GM12878 (cell line): ENCODE measurements at regions not wholly inside any gene's neighbourhood (a gene's known extent, or its start where the extent isn't known, plus 50 kb on each side); places are given as distances from the start of the nearest gene placed in this dataset.

Experiments
- ATAC-seq: fragments of 200-7000 bp; cut with Tn5 transposase; 3 replicates; pipeline ENCODE4 v1.9.1; 2020; ENCODE audit warnings: mild to moderate bottlenecking, moderate library complexity
- BruUV-seq: library from RNA; stranded (reverse); fragments of 400-500 nt; replicated peaks from 2 replicates; lab custom pipeline; 2021; lab: Mats Ljungman, UMichigan
- CTCF ChIA-PET: fragments of 300-600 bp; sonication (Branson Sonifier 250); formaldehyde crosslinking; extraction: SDS; loops from one replicate; lab custom pipeline; 2021; ENCODE audit warnings: inconsistent platforms; lab: Yijun Ruan, JAX
- POLR2A ChIA-PET: fragments of 350-600 bp; formaldehyde crosslinking; extraction: SDS; loops from one replicate; lab custom pipeline; 2021; ENCODE audit warnings: inconsistent platforms; lab: Charles Lee
- RAD21 ChIA-PET: fragments of 300-600 bp; sonication (Branson Sonifier 250); formaldehyde crosslinking; loops from one replicate; lab custom pipeline; 2023; ENCODE audit warnings: antibody characterized with exemption; ENCODE audit not compliant: unreplicated experiment; lab: Charles Lee
- SMC1A ChIA-PET: fragments of 300-600 bp; sonication (Branson Sonifier 250); formaldehyde crosslinking; loops from one replicate; lab custom pipeline; 2023; ENCODE audit not compliant: unreplicated experiment, uncharacterized antibody; lab: Charles Lee
- DNase-seq: peaks from one replicate; pipeline ENCODE4 v3.0.0-alpha.2; 2011; ENCODE audit warnings: low read depth, low spot score
- FAIRE-seq: peaks from 3 replicates; lab custom pipeline; 2011; peaks lifted over from hg19 to GRCh38; lab: Jason Lieb, UNC
- H2AFZ ChIP-seq: 2 replicates; pipeline ENCODE4 v1.6.0; 2011; ENCODE audit warnings: low read depth, low read length, control low read depth; ENCODE audit not compliant: control insufficient read depth
- H3K27ac ChIP-seq: 2 replicates; pipeline ENCODE4 v1.5.1; 2011; ENCODE audit warnings: control low read depth; ENCODE audit not compliant: control insufficient read depth, insufficient read depth
- H3K27me3 ChIP-seq, 2 experiments: replicated peaks in 1 of 2; 2 replicates each; pipeline versions ENCODE4 v1.6.0 to v1.6.1; 2011; ENCODE audit warnings: low read length in 1 of 2; ENCODE audit not compliant: control insufficient read depth in 2 of 2, insufficient read depth in 2 of 2
- H3K36me3 ChIP-seq, 2 experiments: 2 replicates each; pipeline ENCODE4 v1.5.1; 2011; ENCODE audit warnings: low read length in 1 of 2; ENCODE audit not compliant: control insufficient read depth in 2 of 2, insufficient read depth in 2 of 2
- H3K4me1 ChIP-seq: 2 replicates; pipeline ENCODE4 v1.6.1; 2011; ENCODE audit warnings: mild to moderate bottlenecking, low read length, moderate library complexity, mixed read lengths; ENCODE audit not compliant: control insufficient read depth, insufficient read depth
- H3K4me2 ChIP-seq: 2 replicates; pipeline ENCODE4 v1.6.0; 2011; ENCODE audit warnings: control low read depth; ENCODE audit not compliant: control insufficient read depth, insufficient read depth
- H3K4me3 ChIP-seq: fragments of 200-600 bp; sonication (generic); 2 replicates; pipeline ENCODE4 v1.5.1; 2016
- H3K79me2 ChIP-seq: 2 replicates; pipeline ENCODE4 v1.6.0; 2011; ENCODE audit warnings: low read length; ENCODE audit not compliant: control insufficient read depth, insufficient read depth
- H3K9ac ChIP-seq: 2 replicates; pipeline ENCODE4 v1.8.0; 2011; ENCODE audit warnings: low read length, control low read depth, mixed read lengths; ENCODE audit not compliant: control insufficient read depth, insufficient read depth
- H3K9me3 ChIP-seq: replicated peaks from 3 replicates; pipeline ENCODE4 v1.5.1; 2011; ENCODE audit warnings: mild to moderate bottlenecking, low read length; ENCODE audit not compliant: control insufficient read depth, insufficient read depth
- H4K20me1 ChIP-seq: 2 replicates; pipeline ENCODE4 v1.6.0; 2011; ENCODE audit not compliant: control insufficient read depth, insufficient read depth
- BHLHE40 ChIP-seq, 2 experiments: fragments of 450-650 bp in 1 of 2; IDR thresholded peaks; 2 replicates each; pipeline ENCODE4 v1.6.1; 2011 to 2017; ENCODE audit warnings: low read depth in 2 of 2, borderline replicate concordance in 1 of 2, improper control_type of control experiment in 1 of 2, low read length in 1 of 2, mild to moderate bottlenecking in 1 of 2
- EED ChIP-seq: sonication (generic); IDR thresholded peaks from 2 replicates; pipeline ENCODE4 v1.6.1; 2016; ENCODE audit warnings: antibody characterized with exemption, low read depth
- HDAC6 ChIP-seq: fragments of 200-600 bp; sonication (generic); IDR thresholded peaks from one replicate; pipeline ENCODE4 v1.8.0; 2017; ENCODE audit warnings: antibody characterized with exemption; ENCODE audit not compliant: unreplicated experiment
- IKZF1 ChIP-seq: fragments of 450-650 bp; conservative IDR thresholded peaks from 2 replicates; pipeline ENCODE4 v1.6.1; 2017; ENCODE audit warnings: antibody characterized with exemption, mild to moderate bottlenecking
- IKZF2 ChIP-seq, 2 experiments: fragments of 450-650 bp; IDR thresholded peaks; 2 replicates each; pipeline ENCODE4 v1.6.1; 2017; ENCODE audit warnings: mild to moderate bottlenecking in 2 of 2, moderate library complexity in 2 of 2
- IRF4 ChIP-seq: IDR thresholded peaks from 2 replicates; pipeline ENCODE4 v1.6.1; 2011; ENCODE audit warnings: low read depth, low read length
- JUND ChIP-seq: IDR thresholded peaks from 2 replicates; pipeline ENCODE4 v1.6.1; 2012; ENCODE audit warnings: low read depth, mild to moderate bottlenecking, low read length, improper control_type of control experiment, moderate library complexity
- KDM1A ChIP-seq: fragments of 200-600 bp; sonication (generic); IDR thresholded peaks from 2 replicates; pipeline ENCODE4 v1.6.1; 2016; ENCODE audit warnings: borderline replicate concordance
- KLF5 ChIP-seq: fragments of 450-650 bp; IDR thresholded peaks from 2 replicates; pipeline ENCODE4 v1.6.1; 2014; ENCODE audit warnings: mild to moderate bottlenecking; ENCODE audit not compliant: partially characterized antibody
- NR2C1 ChIP-seq: fragments of 450-650 bp; IDR thresholded peaks from 2 replicates; pipeline ENCODE4 v1.6.1; 2017; ENCODE audit warnings: antibody characterized with exemption, mild to moderate bottlenecking, moderate library complexity
- ZBED1 ChIP-seq: IDR thresholded peaks from 2 replicates; pipeline ENCODE4 v1.6.1; 2016; ENCODE audit warnings: borderline replicate concordance
- ZNF384 ChIP-seq: IDR thresholded peaks from 2 replicates; pipeline ENCODE4 v1.6.1; 2012; ENCODE audit warnings: low read depth, mild to moderate bottlenecking, low read length, improper control_type of control experiment, borderline replicate concordance
- ZNF622 ChIP-seq: fragments of 450-650 bp; IDR thresholded peaks from 2 replicates; pipeline ENCODE4 v1.6.1; 2017; ENCODE audit warnings: mild to moderate bottlenecking, inconsistent platforms
- WGBS: methylation state at CpG from one replicate; pipeline ENCODE4 v1.1.6; 2016; ENCODE audit warnings: low lambda C conversion rate; ENCODE audit not compliant: insufficient replicate concordance, insufficient coverage; ENCODE audit errors: missing lambda C conversion rate; 5-methylcytosine and 5-hydroxymethylcytosine counted together
- in situ Hi-C: fragments of 300-500 bp; cut with MboI; formaldehyde crosslinking; loops from 9 replicates; pipeline ENCODE4 v1.14.3; 2018; ENCODE audit warnings: mixed read lengths
- intact Hi-C: fragments of 100-400 bp; cut with micrococcal nuclease; formaldehyde crosslinking; loops from one replicate; pipeline ENCODE4 v1.14.2; 2022; ENCODE audit not compliant: unreplicated experiment
- TF ChIP-seq, protein P1 (sequence below): IDR thresholded peaks from 2 replicates; pipeline ENCODE4 v1.6.1; 2012; ENCODE audit warnings: low read depth, low read length, improper control_type of control experiment

DNA sequence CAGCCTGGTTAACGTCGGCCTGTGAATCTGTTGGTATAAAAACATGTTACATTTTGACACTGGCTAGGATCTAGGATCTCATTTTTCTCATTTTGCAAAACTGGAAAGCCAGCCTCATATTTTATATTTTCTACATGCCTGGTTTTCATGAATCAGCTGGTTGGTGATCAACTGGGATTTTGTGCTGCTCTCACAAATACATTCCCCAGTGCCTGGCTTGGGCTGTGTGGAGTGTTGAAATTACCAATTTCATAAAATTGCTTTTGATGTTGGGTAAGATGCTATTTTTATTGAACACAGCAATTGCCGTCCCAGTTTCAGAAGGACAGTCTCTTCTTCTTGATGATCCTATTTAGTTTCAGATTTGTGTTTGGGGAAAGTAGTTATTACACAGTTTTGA, 604.3 kb downstream of the TAFA4 start:
- Histone ChIP-seq H3K79me2 (no peaks in the 10 kb centered on the region), H3K4me2 (no peak overlapping the region), H3K9me3 (no peaks in the 10 kb centered on the region), H2AFZ (no peak overlapping the region), H3K4me1 (no peaks in the 10 kb centered on the region), H3K27me3 (no peaks in the 10 kb centered on the region), H3K27ac (no peak overlapping the region), H3K9ac (no peak overlapping the region)
- intact Hi-C loops (no loop called here), in situ Hi-C loops (no loop called here)
- ChIA-PET CTCF (no interaction called here), RAD21 (no interaction called here), SMC1A (interaction anchor here (0.5 kb wide), 1 partner anchor 160 kb away, joined by 3 read pairs; no protein-coding TSS in a partner anchor)
- no peak for DNase-seq
- FAIRE-seq = no peak
- BruUV-seq = no TSS peak
- WGBS = 27% methylated on average over 3 of the region's 3 CpGs
- TF ChIP-seq KLF5 = no peak
- TF ChIP-seq BHLHE40 (IDR thresholded peaks at IDR 0.05; ENCODE audit: borderline replicate concordance in 1 of 2, low read depth in 2 of 2, low read length in 1 of 2) = no peak
- no peak for TF ChIP-seq IKZF2 (IDR thresholded peaks at IDR 0.05)
- no peak for TF ChIP-seq NR2C1
- TF ChIP-seq IRF4 = no peak
- TF ChIP-seq ZNF384 = no peak
- TF ChIP-seq EED = no peak
- no peak for TF ChIP-seq ZBED1
- TF ChIP-seq, protein P1, sequence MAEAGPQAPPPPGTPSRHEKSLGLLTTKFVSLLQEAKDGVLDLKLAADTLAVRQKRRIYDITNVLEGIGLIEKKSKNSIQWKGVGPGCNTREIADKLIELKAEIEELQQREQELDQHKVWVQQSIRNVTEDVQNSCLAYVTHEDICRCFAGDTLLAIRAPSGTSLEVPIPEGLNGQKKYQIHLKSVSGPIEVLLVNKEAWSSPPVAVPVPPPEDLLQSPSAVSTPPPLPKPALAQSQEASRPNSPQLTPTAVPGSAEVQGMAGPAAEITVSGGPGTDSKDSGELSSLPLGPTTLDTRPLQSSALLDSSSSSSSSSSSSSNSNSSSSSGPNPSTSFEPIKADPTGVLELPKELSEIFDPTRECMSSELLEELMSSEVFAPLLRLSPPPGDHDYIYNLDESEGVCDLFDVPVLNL = no peak
- TF ChIP-seq IKZF1 = no peak
- TF ChIP-seq JUND = no peak
- TF ChIP-seq ZNF622 = no peak
- TF ChIP-seq HDAC6 = no peak
- no peak for TF ChIP-seq KDM1A
- TF ChIP-seq, all 136 proteins: peak for 0
- Histone ChIP-seq H3K36me3 (no peaks in the 10 kb centered on the region), H3K4me3 (no peak overlapping the region), H4K20me1 (no peaks in the 10 kb centered on the region)
- ATAC-seq = no peak
- POLR2A ChIA-PET = no interaction called here
